UCSD-AML1 (cell line): ENCODE measurements at regions not wholly inside any gene's neighbourhood (a gene's known extent, or its start where the extent isn't known, plus 50 kb on each side); places are given as distances from the start of the nearest gene placed in this dataset.
A peak's percentile ranks its signal among the peaks of the same experiment; 100 is the strongest.

ENCODE experiments used
- DNase-seq: peaks from one replicate; lab custom pipeline; 2025; ENCODE audit not compliant: unreplicated experiment; lab: John Stamatoyannopoulos, UW

DNA sequence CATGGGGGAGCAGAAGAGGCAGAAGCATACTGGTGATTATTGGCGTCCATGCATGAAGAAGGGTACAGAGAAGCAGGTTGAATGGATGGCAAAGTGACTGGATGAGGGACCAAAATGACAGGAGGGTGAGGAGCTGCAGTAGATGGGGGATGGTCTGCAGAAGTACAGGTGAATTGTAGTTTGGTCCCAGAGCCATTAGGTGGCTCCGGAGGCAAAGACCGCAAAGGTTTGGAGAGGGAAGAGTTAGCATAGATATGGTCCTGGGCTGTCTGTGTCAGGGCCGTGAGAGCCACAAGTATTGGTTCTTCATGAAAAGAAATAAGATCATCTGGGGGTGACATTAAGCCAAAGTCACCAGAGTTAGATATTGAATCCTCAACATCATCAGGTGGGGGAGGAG is 59.0 kb upstream of the ZNF726 start:
- no peak for DNase-seq

DNA sequence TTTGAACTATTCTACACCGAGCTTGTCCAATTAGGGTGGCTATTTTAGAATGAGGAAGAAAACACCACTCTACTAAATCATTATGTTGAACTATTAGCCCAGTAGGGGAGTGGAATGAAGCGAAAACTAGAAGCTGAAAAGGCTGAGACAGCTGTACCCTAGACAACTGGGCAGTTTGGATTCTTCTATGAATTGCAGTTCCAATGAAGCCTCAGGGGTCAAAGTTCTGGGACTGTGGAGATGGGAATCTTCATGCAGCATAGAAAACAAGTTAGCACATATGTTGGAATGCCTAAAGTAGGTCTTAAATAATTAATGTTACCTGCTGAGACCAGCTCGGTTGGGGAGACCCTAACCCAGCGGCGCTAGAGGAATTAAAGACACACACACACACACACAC is 62.7 kb upstream of the ZNF726 start:
- DNase-seq: no peak

DNA sequence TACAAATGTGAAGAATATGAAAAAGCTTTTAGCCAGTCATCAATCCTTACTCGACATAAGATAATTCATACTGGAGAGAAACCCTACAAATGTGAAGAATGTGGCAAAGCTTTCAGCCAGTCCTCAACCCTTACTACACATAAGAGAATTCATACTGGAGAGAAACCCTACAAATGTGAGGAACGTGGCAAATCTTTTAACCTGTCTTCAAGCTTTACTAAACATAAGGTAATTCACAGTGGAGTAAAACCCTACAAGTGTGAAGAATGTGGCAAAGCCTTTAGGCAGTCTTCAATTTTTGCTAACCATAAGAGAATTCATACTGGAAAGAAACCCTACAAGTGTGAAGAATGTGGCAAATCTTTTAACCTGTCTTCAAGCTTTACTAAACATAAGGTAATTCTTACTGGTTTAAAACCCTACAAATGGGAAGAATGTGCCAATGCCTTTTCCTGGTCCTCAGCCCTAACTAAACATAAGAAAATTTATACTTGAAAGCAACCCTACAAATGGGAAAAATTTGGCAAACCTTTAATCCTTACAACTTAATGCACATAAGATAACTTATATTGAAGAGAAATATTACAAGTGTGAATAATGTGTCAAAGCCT is 74.1 kb upstream of the ZNF681 start:
- DNase-seq: no peak

DNA sequence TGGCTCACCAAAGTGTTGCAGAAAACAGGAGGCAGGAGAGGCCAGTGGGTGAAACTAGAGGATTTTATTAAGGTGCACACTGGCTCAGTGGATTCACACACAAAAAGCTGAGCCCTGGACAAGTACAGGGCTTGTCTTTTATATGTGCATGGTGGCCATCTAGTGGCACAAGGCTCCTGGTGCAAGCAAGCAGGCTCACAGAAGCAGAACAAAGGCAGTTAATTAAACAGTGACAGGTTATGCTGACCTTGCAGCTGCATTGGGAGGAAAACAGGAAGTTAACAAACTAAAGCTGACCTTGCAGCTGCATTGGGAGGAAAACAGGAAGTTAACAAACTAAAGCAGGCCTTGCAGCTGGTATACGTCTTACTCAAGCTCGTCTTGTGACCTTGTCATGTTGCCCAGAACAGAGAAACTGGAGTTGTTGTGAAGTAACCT is 65.3 kb upstream of the ZNF681 start:
- DNase-seq: peak; percentile 14

DNA sequence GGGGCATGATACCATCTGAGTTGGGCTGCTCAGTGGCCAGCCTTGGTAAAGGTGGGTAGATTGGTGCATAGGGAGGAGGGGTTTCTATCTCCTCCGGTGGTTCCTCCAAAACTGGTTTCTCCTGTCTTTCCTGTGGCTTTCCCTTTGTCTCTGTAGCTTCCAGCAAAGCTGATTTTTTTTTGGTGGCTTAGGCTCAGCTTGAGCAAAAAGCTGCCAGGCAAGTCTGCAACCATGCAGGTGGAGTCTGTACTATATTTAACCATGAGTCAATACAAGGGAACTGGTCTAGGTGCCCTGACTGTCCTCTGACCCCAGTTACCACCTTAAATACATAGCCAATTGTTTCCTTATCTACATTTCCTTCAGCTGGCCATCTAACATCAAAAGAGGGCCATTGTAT is 64.0 kb upstream of the ZNF681 start:
- DNase-seq: no peak

DNA sequence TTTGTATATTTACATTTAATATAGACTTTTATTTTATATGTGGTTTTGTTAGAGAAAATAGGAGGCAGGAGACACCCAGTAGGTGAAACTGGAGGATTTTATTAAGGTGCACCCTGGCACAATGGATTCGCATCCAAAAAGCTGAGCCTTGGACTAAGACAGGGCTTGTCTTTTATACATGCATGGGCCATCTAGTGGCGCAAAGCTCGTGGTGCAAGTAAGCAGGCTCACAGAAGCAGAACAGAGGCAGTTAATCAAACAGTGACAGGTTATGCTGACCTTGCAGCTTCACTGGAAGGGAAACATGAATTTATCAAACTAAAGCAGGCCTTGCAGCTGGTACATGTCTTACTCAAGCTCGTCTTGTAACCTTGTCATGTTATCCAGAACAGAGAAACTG is 58.8 kb upstream of the ZNF681 start:
- no peak for DNase-seq

DNA sequence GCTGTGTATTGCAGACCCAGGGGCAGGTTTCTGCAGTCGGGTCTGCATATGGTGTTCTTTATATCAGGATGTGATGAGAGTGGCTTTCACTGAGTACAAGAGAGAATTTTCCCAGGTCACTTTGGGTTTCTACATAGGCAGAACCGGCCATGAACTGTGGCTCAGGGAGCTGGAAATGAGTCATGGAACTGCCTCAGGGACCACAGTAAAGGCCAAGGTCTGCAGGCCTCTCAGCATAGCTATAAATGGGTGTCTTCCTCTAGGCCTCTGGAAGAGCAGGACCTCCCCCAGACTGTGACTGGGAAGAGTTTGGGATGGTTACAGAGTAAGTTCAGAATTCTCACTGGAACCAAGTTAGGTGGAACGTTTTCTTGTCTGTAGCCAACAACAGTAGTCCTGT is 51.8 kb upstream of the ZNF681 start:
- DNase-seq: no peak
